ENCODE measurements at regions not wholly inside any gene's neighbourhood (a gene's known extent, or its start where the extent isn't known, plus 50 kb on each side); places are given as distances from the start of the nearest gene placed in this dataset.

DNA sequence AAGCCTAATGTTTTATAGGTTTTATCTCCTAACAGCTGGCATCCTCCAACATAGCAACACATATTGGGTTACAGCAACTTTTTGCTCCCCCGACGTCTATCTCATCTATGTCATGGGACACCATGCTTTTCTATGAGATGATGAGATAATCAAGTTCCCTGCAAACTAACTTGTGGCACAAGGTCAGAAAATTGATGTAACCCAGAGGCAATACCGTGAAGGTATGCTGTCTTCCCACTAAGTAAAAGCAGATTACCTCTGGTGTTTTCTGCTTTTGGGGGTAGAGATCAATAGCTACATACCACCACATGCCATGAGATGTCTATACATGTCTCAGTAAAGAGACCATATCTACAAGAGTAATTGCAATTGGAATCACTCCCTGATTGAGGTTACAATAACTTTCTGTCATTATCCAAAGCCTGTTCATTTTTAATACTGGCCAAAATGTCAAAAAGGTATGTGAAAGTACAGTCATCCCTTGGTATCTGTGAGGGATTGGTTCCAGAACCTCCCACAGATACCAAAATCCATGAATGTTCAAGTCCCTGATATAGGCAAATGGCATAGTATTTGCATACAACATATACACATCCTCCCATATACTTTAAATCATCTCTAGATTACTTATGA lies 131.3 kb downstream of the CYSLTR2 start:
- CTCF ChIA-PET (ENCODE audit: low intra/inter-chr PET ratio, low total read pairs): no interaction called here
- POLR2A ChIA-PET: no interaction called here
- TF ChIP-seq MXI1 (IDR thresholded peaks at IDR 0.05; ENCODE audit: borderline replicate concordance, low read depth, low read length) (no peak), CEBPG (CRISPR knock-in tag; IDR thresholded peaks at IDR 0.05) (no peak), ZNF577 (CRISPR knock-in tag; IDR thresholded peaks at IDR 0.05; ENCODE audit: borderline replicate concordance, low read depth) (no peak), SRSF1 (optimal IDR thresholded peaks at IDR 0.05; ENCODE audit: low read depth, low read length) (no peak), RCOR2 (CRISPR knock-in tag; IDR thresholded peaks at IDR 0.05) (no peak), ATF7 (IDR thresholded peaks at IDR 0.05) (no peak), ATF7 (CRISPR knock-in tag; IDR thresholded peaks at IDR 0.05) (no peak), ETV6 (CRISPR knock-in tag; conservative IDR thresholded peaks at IDR 0.05) (no peak)
- TF ChIP-seq, protein P1, sequence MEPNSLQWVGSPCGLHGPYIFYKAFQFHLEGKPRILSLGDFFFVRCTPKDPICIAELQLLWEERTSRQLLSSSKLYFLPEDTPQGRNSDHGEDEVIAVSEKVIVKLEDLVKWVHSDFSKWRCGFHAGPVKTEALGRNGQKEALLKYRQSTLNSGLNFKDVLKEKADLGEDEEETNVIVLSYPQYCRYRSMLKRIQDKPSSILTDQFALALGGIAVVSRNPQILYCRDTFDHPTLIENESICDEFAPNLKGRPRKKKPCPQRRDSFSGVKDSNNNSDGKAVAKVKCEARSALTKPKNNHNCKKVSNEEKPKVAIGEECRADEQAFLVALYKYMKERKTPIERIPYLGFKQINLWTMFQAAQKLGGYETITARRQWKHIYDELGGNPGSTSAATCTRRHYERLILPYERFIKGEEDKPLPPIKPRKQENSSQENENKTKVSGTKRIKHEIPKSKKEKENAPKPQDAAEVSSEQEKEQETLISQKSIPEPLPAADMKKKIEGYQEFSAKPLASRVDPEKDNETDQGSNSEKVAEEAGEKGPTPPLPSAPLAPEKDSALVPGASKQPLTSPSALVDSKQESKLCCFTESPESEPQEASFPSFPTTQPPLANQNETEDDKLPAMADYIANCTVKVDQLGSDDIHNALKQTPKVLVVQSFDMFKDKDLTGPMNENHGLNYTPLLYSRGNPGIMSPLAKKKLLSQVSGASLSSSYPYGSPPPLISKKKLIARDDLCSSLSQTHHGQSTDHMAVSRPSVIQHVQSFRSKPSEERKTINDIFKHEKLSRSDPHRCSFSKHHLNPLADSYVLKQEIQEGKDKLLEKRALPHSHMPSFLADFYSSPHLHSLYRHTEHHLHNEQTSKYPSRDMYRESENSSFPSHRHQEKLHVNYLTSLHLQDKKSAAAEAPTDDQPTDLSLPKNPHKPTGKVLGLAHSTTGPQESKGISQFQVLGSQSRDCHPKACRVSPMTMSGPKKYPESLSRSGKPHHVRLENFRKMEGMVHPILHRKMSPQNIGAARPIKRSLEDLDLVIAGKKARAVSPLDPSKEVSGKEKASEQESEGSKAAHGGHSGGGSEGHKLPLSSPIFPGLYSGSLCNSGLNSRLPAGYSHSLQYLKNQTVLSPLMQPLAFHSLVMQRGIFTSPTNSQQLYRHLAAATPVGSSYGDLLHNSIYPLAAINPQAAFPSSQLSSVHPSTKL (CRISPR knock-in tag; IDR thresholded peaks at IDR 0.05): no peak
- TF ChIP-seq, protein P2, sequence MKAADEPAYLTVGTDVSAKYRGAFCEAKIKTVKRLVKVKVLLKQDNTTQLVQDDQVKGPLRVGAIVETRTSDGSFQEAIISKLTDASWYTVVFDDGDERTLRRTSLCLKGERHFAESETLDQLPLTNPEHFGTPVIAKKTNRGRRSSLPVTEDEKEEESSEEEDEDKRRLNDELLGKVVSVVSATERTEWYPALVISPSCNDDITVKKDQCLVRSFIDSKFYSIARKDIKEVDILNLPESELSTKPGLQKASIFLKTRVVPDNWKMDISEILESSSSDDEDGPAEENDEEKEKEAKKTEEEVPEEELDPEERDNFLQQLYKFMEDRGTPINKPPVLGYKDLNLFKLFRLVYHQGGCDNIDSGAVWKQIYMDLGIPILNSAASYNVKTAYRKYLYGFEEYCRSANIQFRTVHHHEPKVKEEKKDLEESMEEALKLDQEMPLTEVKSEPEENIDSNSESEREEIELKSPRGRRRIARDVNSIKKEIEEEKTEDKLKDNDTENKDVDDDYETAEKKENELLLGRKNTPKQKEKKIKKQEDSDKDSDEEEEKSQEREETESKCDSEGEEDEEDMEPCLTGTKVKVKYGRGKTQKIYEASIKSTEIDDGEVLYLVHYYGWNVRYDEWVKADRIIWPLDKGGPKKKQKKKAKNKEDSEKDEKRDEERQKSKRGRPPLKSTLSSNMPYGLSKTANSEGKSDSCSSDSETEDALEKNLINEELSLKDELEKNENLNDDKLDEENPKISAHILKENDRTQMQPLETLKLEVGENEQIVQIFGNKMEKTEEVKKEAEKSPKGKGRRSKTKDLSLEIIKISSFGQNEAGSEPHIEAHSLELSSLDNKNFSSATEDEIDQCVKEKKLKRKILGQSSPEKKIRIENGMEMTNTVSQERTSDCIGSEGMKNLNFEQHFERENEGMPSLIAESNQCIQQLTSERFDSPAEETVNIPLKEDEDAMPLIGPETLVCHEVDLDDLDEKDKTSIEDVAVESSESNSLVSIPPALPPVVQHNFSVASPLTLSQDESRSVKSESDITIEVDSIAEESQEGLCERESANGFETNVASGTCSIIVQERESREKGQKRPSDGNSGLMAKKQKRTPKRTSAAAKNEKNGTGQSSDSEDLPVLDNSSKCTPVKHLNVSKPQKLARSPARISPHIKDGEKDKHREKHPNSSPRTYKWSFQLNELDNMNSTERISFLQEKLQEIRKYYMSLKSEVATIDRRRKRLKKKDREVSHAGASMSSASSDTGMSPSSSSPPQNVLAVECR (CRISPR knock-in tag; IDR thresholded peaks at IDR 0.05; ENCODE audit: borderline replicate concordance): no peak
- TF ChIP-seq, protein P3, sequence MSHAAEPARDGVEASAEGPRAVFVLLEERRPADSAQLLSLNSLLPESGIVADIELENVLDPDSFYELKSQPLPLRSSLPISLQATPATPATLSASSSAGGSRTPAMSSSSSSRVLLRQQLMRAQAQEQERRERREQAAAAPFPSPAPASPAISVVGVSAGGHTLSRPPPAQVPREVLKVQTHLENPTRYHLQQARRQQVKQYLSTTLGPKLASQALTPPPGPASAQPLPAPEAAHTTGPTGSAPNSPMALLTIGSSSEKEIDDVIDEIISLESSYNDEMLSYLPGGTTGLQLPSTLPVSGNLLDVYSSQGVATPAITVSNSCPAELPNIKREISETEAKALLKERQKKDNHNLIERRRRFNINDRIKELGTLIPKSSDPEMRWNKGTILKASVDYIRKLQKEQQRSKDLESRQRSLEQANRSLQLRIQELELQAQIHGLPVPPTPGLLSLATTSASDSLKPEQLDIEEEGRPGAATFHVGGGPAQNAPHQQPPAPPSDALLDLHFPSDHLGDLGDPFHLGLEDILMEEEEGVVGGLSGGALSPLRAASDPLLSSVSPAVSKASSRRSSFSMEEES (CRISPR knock-in tag; IDR thresholded peaks at IDR 0.05): no peak

More for the DNA sequence above, 131.3 kb downstream of the CYSLTR2 start:
- peaks cover 0 to 4% of the 10 kb centered on the region in 2 experiments; a peak in 1 of 5 replicates for H3K27me3 ChIP-seq (ENCODE audit: control insufficient read depth in 1 of 2, insufficient read depth in 2 of 2, low read length in 2 of 2)
- FAIRE-seq: no peak
- WGBS (ENCODE audit: low lambda C conversion rate): 32% methylated on average over 3 of the region's 3 CpGs
- H4K20me1 ChIP-seq (ENCODE audit: insufficient read depth, low read length): no peaks in the 10 kb centered on the region
- H3K4me3 ChIP-seq (replicated peaks in 1 of 3; ENCODE audit: insufficient read depth in 1 of 3, low read depth in 2 of 3, low read length in 3 of 3): no peak overlapping the region
- BruUV-seq (replicated peaks): no TSS peak
- intact Hi-C loops (cut with micrococcal nuclease; ENCODE audit: unreplicated experiment) (no loop called here), in situ Hi-C loops (cut with HindIII; ENCODE audit: extremely low pct_ligation_motif_present, low pct_unique_long_range_greater_than_20kb) (no loop called here)
- peaks cover 20% of the 10 kb centered on the region for H3K9me3 ChIP-seq (ENCODE audit: low read length)
- no peak for DNase-seq (ENCODE audit: low spot score)
- H3K79me2 ChIP-seq (ENCODE audit: insufficient read depth, low read length): no peaks in the 10 kb centered on the region
- no peak for ATAC-seq
- H3K27ac ChIP-seq (ENCODE audit: extremely low read length, insufficient read depth, low read length): no peak overlapping the region
- H3K4me1 ChIP-seq (ENCODE audit: insufficient read depth, low read length): peaks cover 16% of the 10 kb centered on the region; the same call in 1 of the 2 replicates
- no peak overlapping the region for H3K4me2 ChIP-seq (ENCODE audit: low read depth, low read length)
- no peak overlapping the region for H2AFZ ChIP-seq (ENCODE audit: low read length)
- H3K36me3 ChIP-seq (replicated peaks in 1 of 2; ENCODE audit: control insufficient read depth in 1 of 2, insufficient read depth in 2 of 2, low read length in 2 of 2): no peaks in the 10 kb centered on the region
- H3K9ac ChIP-seq (ENCODE audit: insufficient read depth, low read depth, low read length): no peak overlapping the region

Measured in HepG2 (cell line).